ENCODE measurements at regions not wholly inside any gene's neighbourhood (a gene's known extent, or its start where the extent isn't known, plus 50 kb on each side); places are given as distances from the start of the nearest gene placed in this dataset.

GRCh38 chr10:88062798-88063472, 199.5 kb downstream of the PTEN start:
- H2AFZ ChIP-seq (ENCODE audit: low read length) = peak overlapping the region; percentile 4
- no peaks in the 10 kb centered on the region for H3K79me2 ChIP-seq (ENCODE audit: control insufficient read depth, insufficient read depth, low read length)
- no peaks in the 10 kb centered on the region for H3K27me3 ChIP-seq (ENCODE audit: control insufficient read depth, insufficient read depth, low read length)
- H3K9ac ChIP-seq (ENCODE audit: insufficient read depth, low read length) = no peak overlapping the region
- H3K4me2 ChIP-seq (ENCODE audit: extremely low read depth, insufficient read depth, low read length) = peak overlapping the region; percentile 60
- no peaks in the 10 kb centered on the region for H3K36me3 ChIP-seq (ENCODE audit: control insufficient read depth, insufficient read depth, low read length)
- no peaks in the 10 kb centered on the region for H4K20me1 ChIP-seq (ENCODE audit: control insufficient read depth, extremely low read depth, insufficient read depth, low read length)
- no peak overlapping the region for H3K4me3 ChIP-seq (replicated peaks in 1 of 4; ENCODE audit: control extremely low read depth in 1 of 4, insufficient read depth in 1 of 4, low read depth in 3 of 4, low read length in 4 of 4)
- peak overlapping the region; percentile 30 for H3K27ac ChIP-seq (ENCODE audit: insufficient read depth, low read length)
- TF ChIP-seq EZH2 (IDR thresholded peaks at IDR 0.05; ENCODE audit: low read length, missing control alignments) = no peak
- TF ChIP-seq, protein P1, sequence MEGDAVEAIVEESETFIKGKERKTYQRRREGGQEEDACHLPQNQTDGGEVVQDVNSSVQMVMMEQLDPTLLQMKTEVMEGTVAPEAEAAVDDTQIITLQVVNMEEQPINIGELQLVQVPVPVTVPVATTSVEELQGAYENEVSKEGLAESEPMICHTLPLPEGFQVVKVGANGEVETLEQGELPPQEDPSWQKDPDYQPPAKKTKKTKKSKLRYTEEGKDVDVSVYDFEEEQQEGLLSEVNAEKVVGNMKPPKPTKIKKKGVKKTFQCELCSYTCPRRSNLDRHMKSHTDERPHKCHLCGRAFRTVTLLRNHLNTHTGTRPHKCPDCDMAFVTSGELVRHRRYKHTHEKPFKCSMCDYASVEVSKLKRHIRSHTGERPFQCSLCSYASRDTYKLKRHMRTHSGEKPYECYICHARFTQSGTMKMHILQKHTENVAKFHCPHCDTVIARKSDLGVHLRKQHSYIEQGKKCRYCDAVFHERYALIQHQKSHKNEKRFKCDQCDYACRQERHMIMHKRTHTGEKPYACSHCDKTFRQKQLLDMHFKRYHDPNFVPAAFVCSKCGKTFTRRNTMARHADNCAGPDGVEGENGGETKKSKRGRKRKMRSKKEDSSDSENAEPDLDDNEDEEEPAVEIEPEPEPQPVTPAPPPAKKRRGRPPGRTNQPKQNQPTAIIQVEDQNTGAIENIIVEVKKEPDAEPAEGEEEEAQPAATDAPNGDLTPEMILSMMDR (conservative IDR thresholded peaks at IDR 0.05 in 1 of 2, IDR thresholded peaks at IDR 0.05 in 1 of 2; ENCODE audit: low read depth in 1 of 2, low read length in 2 of 2) = no peak
- peaks cover 21% of the 10 kb centered on the region for H3K4me1 ChIP-seq (ENCODE audit: control insufficient read depth, extremely low read depth, insufficient read depth, low read length)
- no peaks in the 10 kb centered on the region for H3K9me3 ChIP-seq (ENCODE audit: control insufficient read depth, insufficient read depth, low read depth, low read length)
- peak; percentile 69 to 71 for DNase-seq (ENCODE audit: low read depth in 2 of 2)

DNA sequence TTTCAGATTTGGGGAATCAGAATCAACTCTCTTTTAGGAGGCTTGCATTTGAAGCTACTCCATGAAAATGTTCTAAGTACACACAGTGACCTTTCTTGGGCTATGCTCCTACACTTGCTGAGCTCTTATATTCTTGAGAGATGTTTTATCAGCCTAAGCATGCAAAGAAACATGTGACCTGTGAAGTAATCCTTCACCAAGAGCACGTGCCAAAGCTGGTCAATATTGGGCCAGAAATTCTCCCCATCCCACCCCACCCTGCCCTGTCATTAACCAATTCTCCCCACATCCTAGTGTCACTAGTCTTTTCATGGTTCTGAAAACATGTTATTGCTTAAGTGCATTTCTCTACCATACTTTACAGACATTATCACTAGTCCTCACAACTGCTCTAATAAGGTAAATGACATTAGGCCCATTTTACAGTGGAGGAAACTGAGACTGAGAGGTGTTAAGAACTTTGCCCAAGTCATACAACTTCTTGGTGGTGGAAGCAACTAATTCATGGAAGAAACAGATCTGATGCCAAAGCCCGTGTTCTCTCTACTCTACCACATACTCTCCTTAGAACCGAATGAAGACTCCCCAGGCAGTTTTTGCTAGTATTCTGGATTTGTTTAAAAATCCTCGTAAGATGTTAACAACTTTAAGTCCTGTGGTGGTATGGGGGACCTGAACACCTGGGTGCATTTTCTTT, 200.6 kb downstream of the PTEN start:
- H3K27ac ChIP-seq (ENCODE audit: insufficient read depth, low read length) = no peak overlapping the region

More for the DNA sequence above, 200.6 kb downstream of the PTEN start:
- Histone ChIP-seq H4K20me1 (ENCODE audit: control insufficient read depth, extremely low read depth, insufficient read depth, low read length) (no peaks in the 10 kb centered on the region), H3K4me3 (replicated peaks in 1 of 4; ENCODE audit: control extremely low read depth in 1 of 4, insufficient read depth in 1 of 4, low read depth in 3 of 4, low read length in 4 of 4) (no peak overlapping the region), H3K4me1 (ENCODE audit: control insufficient read depth, extremely low read depth, insufficient read depth, low read length) (peaks cover 21% of the 10 kb centered on the region), H3K79me2 (ENCODE audit: control insufficient read depth, insufficient read depth, low read length) (no peaks in the 10 kb centered on the region), H3K27me3 (ENCODE audit: control insufficient read depth, insufficient read depth, low read length) (no peaks in the 10 kb centered on the region), H3K36me3 (ENCODE audit: control insufficient read depth, insufficient read depth, low read length) (no peaks in the 10 kb centered on the region), H3K9me3 (ENCODE audit: control insufficient read depth, insufficient read depth, low read depth, low read length) (no peaks in the 10 kb centered on the region), H2AFZ (ENCODE audit: low read length) (no peak overlapping the region), H3K9ac (ENCODE audit: insufficient read depth, low read length) (no peak overlapping the region), H3K4me2 (ENCODE audit: extremely low read depth, insufficient read depth, low read length) (no peak overlapping the region)
- TF ChIP-seq, protein P1 (conservative IDR thresholded peaks at IDR 0.05 in 1 of 2, IDR thresholded peaks at IDR 0.05 in 1 of 2; ENCODE audit: low read depth in 1 of 2, low read length in 2 of 2) = no peak
- no peak for TF ChIP-seq EZH2 (IDR thresholded peaks at IDR 0.05; ENCODE audit: low read length, missing control alignments)
- no peak for DNase-seq (ENCODE audit: low read depth in 2 of 2)
